ENCODE measurements at regions not wholly inside any gene's neighbourhood (a gene's known extent, or its start where the extent isn't known, plus 50 kb on each side); places are given as distances from the start of the nearest gene placed in this dataset.

- TF ChIP-seq, protein P1, sequence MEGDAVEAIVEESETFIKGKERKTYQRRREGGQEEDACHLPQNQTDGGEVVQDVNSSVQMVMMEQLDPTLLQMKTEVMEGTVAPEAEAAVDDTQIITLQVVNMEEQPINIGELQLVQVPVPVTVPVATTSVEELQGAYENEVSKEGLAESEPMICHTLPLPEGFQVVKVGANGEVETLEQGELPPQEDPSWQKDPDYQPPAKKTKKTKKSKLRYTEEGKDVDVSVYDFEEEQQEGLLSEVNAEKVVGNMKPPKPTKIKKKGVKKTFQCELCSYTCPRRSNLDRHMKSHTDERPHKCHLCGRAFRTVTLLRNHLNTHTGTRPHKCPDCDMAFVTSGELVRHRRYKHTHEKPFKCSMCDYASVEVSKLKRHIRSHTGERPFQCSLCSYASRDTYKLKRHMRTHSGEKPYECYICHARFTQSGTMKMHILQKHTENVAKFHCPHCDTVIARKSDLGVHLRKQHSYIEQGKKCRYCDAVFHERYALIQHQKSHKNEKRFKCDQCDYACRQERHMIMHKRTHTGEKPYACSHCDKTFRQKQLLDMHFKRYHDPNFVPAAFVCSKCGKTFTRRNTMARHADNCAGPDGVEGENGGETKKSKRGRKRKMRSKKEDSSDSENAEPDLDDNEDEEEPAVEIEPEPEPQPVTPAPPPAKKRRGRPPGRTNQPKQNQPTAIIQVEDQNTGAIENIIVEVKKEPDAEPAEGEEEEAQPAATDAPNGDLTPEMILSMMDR (IDR thresholded peaks at IDR 0.05), result no peak
- no peaks in the 10 kb centered on the region for H3K9me3 ChIP-seq
- no peak overlapping the region for H3K27ac ChIP-seq
- H3K4me1 ChIP-seq (ENCODE audit: control insufficient read depth in 1 of 2, insufficient read depth in 1 of 2, low read depth in 1 of 2, low read length in 1 of 2), result no peaks in the 10 kb centered on the region
- H3K27me3 ChIP-seq, result no peaks in the 10 kb centered on the region
- H3K36me3 ChIP-seq, result no peaks in the 10 kb centered on the region
- H3K4me3 ChIP-seq (ENCODE audit: low read depth in 1 of 2, low read length in 1 of 2), result no peak overlapping the region
Measured at GRCh38 chr13:75024602-75025001, 457.4 kb downstream of the TBC1D4 start.

GRCh38 chr13:75023609-75024008 lies 458.4 kb downstream of the TBC1D4 start:
- Histone ChIP-seq H3K27me3 (no peaks in the 10 kb centered on the region), H3K4me1 (ENCODE audit: control insufficient read depth in 1 of 2, insufficient read depth in 1 of 2, low read depth in 1 of 2, low read length in 1 of 2) (no peaks in the 10 kb centered on the region), H3K36me3 (no peaks in the 10 kb centered on the region), H3K4me3 (ENCODE audit: low read depth in 1 of 2, low read length in 1 of 2) (no peak overlapping the region), H3K9me3 (no peaks in the 10 kb centered on the region), H3K27ac (no peak overlapping the region)
- TF ChIP-seq, protein P1 (IDR thresholded peaks at IDR 0.05), result no peak

DNA sequence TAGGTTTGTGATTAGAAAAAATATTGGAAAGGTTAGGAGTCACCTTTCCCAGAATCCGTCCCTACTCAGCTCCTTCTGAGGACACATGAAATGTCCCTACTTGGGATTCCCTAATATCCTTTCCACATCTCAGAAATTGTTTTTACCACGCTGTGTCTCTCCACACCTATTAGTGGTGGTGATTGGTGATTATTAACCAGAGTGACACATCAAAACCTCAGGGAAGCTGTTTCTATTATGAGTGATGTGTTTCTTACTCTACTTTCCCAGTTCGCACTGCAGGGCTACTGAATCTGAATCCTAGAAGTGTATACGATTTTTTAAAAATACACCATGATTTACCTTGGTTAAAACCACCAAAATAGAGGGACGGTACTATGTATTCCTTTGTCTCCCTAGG lies 460.8 kb downstream of the TBC1D4 start:
- TF ChIP-seq, protein P1 (IDR thresholded peaks at IDR 0.05), result no peak
- no peak overlapping the region for H3K4me3 ChIP-seq (ENCODE audit: low read depth in 1 of 2, low read length in 1 of 2)

DNA sequence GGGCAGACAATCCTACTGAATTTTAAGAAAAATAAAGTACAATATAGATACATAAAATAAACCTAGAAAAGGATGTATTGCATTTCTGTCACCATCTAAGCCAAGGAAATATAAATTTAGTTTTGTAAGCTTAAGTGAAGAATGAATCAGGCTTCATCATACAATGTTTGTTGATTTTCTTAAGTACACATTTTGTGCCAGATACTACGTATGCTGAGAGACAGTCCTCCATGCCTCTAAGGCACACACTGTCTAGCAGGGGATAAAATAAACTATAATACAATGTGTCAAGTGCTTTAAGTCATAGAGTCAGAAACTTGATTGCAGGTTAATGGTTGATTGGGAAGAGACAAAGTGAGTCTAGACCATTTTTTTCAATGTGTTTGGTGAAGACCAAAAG lies 465.7 kb downstream of the TBC1D4 start:
- Histone ChIP-seq H3K27ac (no peak overlapping the region), H3K36me3 (no peaks in the 10 kb centered on the region), H3K27me3 (no peaks in the 10 kb centered on the region), H3K4me3 (ENCODE audit: low read depth in 1 of 2, low read length in 1 of 2) (no peak overlapping the region), H3K9me3 (no peaks in the 10 kb centered on the region), H3K4me1 (ENCODE audit: control insufficient read depth in 1 of 2, insufficient read depth in 1 of 2, low read depth in 1 of 2, low read length in 1 of 2) (no peaks in the 10 kb centered on the region)
- TF ChIP-seq, protein P1 (IDR thresholded peaks at IDR 0.05), result no peak

More for the DNA sequence above, 460.8 kb downstream of the TBC1D4 start:
- Histone ChIP-seq H3K27me3 (no peaks in the 10 kb centered on the region), H3K9me3 (no peaks in the 10 kb centered on the region), H3K4me1 (ENCODE audit: control insufficient read depth in 1 of 2, insufficient read depth in 1 of 2, low read depth in 1 of 2, low read length in 1 of 2) (no peaks in the 10 kb centered on the region), H3K36me3 (no peaks in the 10 kb centered on the region), H3K27ac (no peak overlapping the region)

DNA sequence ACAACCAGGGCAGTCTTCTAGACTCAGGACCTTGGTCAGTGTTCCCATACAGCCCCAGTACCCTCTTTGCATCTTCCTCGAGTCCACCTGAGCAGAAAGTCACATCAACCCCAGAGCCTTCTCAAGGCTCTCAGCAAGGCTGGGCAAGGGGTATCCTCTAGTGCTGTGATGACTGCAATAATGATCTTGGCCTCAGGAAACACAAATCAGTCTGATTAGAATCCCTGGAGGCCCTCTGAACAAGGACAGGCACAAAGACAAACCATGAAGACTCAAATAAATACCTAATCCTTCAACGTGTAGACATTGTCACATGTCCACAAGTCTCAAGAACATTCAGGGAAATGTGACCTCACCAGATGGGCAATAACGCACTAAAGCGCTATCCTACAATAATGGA lies 468.2 kb downstream of the TBC1D4 start:
- H3K4me1 ChIP-seq (ENCODE audit: control insufficient read depth in 1 of 2, insufficient read depth in 1 of 2, low read depth in 1 of 2, low read length in 1 of 2), result no peaks in the 10 kb centered on the region
- H3K27ac ChIP-seq, result no peak overlapping the region
- H3K9me3 ChIP-seq, result no peaks in the 10 kb centered on the region
- no peaks in the 10 kb centered on the region for H3K36me3 ChIP-seq
- TF ChIP-seq, protein P1 (IDR thresholded peaks at IDR 0.05), result no peak
- H3K27me3 ChIP-seq, result no peaks in the 10 kb centered on the region
- no peak overlapping the region for H3K4me3 ChIP-seq (ENCODE audit: low read depth in 1 of 2, low read length in 1 of 2)

DNA sequence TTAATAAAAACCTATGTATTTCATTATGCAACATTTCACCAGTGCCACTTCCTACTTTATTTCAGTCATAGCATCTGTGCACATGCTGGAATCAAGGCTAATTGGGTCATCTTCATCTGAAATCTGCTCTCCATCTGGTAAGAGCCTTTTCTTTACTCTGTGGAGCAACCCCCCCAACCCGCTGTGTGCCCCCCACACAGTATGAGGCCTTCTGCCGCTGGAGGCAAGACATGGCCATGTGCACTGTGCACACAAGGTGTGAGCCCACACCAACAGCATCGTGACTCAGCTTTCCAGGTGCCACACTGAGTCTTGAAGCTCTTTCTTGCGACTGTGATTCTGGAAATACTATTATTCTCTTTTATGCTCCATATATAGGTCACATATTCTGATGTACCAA lies 471.0 kb downstream of the TBC1D4 start:
- H3K4me3 ChIP-seq (ENCODE audit: low read depth in 1 of 2, low read length in 1 of 2), result no peak overlapping the region
- no peak overlapping the region for H3K27ac ChIP-seq
- H3K27me3 ChIP-seq, result no peaks in the 10 kb centered on the region
- H3K36me3 ChIP-seq, result no peaks in the 10 kb centered on the region
- H3K4me1 ChIP-seq (ENCODE audit: control insufficient read depth in 1 of 2, insufficient read depth in 1 of 2, low read depth in 1 of 2, low read length in 1 of 2), result no peaks in the 10 kb centered on the region
- H3K9me3 ChIP-seq, result peaks cover 4% of the 10 kb centered on the region
- TF ChIP-seq, protein P1 (IDR thresholded peaks at IDR 0.05), result no peak
